ENCODE measurements at regions not wholly inside any gene's neighbourhood (a gene's known extent, or its start where the extent isn't known, plus 50 kb on each side); places are given as distances from the start of the nearest gene placed in this dataset.

- no peak for TF ChIP-seq EZH2phosphoT487 (IDR thresholded peaks at IDR 0.05; ENCODE audit: unreplicated experiment)
- no peak for TF ChIP-seq CREB1 (CRISPR knock-in tag; IDR thresholded peaks at IDR 0.05; ENCODE audit: low read depth)
- TF ChIP-seq POLR2AphosphoS5 (IDR thresholded peaks at IDR 0.05; ENCODE audit: low read depth), result no peak
- TF ChIP-seq CTCF (conservative IDR thresholded peaks at IDR 0.05; ENCODE audit: low read depth in 2 of 2), result no peak
- TF ChIP-seq JUNB (IDR thresholded peaks at IDR 0.05; ENCODE audit: unreplicated experiment), result no peak
- no peak for TF ChIP-seq NANOG (IDR thresholded peaks at IDR 0.05; ENCODE audit: borderline replicate concordance)
These were observed 656.4 kb upstream of the ZWINT start for GRCh38 chr10:57017356-57018037.
